GM12872 (cell line): ENCODE measurements at regions not wholly inside any gene's neighbourhood (a gene's known extent, or its start where the extent isn't known, plus 50 kb on each side); places are given as distances from the start of the nearest gene placed in this dataset.

Experiments
- CTCF ChIP-seq: IDR thresholded peaks from 3 replicates; pipeline ENCODE4 v1.5.1; 2011; ENCODE audit warnings: low read depth, mild to moderate bottlenecking, low read length, moderate library complexity; ENCODE audit not compliant: insufficient read depth

GRCh38 chr9:95648225-95648624, 131.5 kb upstream of the PTCH1 start:
- TF ChIP-seq CTCF, result no peak

DNA sequence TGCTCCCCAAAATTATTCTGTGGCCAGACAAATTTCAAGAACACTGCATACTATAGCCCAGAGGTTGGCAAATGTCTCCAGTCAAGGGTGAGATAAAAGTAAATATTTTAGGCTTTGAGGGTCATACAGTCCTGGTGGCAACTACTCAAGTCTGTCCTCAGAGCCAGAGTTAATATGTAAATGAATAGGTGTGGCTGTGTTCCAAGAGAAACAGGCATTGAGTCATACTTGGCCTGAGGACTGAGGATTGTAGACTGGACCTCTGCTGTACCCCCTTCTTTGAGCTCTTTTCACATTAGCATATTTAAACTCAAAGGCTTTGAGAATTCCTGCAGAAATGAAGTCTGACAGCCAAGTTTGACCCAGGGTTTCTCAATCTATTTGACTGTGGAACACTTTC, 129.2 kb upstream of the PTCH1 start:
- no peak for TF ChIP-seq CTCF

DNA sequence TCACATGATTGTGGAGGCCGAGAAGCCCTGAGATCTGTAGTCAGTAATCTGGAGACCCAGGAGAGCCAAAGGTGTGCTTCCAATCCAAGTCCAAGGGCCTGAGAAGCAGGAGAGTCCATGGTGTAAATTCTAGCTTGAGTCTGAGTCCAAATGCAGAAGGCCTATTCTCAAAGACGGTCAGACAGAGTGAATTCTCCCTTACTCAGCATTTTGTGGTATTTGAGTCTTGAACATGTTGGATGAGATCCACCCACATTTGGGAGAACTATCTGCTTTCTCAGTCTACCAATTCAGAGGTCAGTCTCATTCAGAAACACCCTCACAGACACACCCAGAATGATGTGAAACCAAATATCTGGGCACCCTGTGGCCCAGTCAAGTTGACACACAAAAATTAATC, 128.8 kb upstream of the PTCH1 start:
- no peak for TF ChIP-seq CTCF

DNA sequence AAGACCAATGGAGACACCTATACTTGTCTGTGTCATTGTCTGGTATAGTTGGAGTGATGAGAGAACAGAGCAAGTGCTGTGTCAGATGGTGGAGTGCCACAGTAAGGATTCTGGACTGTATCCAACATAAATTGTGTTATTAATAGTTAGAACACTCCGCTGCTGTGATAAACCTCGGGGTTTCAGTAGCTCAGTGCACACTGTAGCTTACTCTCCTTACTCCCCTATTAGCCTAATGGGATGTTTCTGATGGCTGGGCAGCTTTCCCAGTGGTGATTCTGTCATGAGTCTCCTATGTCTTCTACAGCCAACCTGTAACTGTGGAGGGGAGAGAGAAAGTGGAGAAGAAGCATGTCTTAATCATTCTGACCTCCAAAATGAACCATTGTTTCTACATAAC, 127.6 kb upstream of the PTCH1 start:
- no peak for TF ChIP-seq CTCF

DNA sequence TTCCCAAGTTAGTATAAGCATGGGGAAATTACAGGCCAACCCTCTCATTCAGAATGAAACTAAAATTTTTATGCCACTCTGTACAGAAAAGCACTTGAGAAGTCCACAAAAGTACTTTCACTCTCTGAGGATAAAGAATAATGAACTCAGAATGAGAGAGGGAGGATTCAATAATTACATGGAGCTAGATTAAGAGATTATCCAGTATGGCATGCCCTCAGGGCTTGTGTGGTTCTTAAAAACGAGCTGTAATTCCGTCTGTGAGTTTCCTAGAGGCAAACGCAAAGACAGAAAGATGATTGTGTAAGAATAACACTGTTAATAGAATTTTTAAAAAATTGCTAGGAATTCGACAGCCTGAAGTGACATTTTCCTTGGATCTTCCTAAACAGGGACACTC, 126.8 kb upstream of the PTCH1 start:
- TF ChIP-seq CTCF, result no peak

GRCh38 chr9:95642189-95642588, 125.4 kb upstream of the PTCH1 start:
- TF ChIP-seq CTCF, result no peak

- TF ChIP-seq CTCF, result no peak
Observed at GRCh38 chr9:95641586-95641985, 124.8 kb upstream of the PTCH1 start.

- no peak for TF ChIP-seq CTCF
Observed at GRCh38 chr9:95640336-95640735, 123.6 kb upstream of the PTCH1 start.
